NCI-H2081 (cell line): ENCODE measurements at regions not wholly inside any gene's neighbourhood (a gene's known extent, or its start where the extent isn't known, plus 50 kb on each side); places are given as distances from the start of the nearest gene placed in this dataset.
A peak's percentile ranks its signal among the peaks of the same experiment; 100 is the strongest.

Experiments
- DNase-seq, 2 experiments: peaks; one replicate each; lab custom pipeline; 2025; lab: John Stamatoyannopoulos, UW

- peak; percentile 75 to 94 for DNase-seq
These were observed 556.1 kb downstream of the EFNB2 start for GRCh38 chr13:105979131-105980011.

- no peak for DNase-seq
These were observed 561.1 kb downstream of the EFNB2 start for GRCh38 chr13:105974380-105974779.

- DNase-seq: no peak
These were observed 562.5 kb downstream of the EFNB2 start for GRCh38 chr13:105972811-105973590.

- DNase-seq: peak; percentile 57 to 80
These were observed 563.1 kb downstream of the EFNB2 start for GRCh38 chr13:105972306-105972721.

GRCh38 chr13:105971738-105972137 lies 563.7 kb downstream of the EFNB2 start:
- DNase-seq: no peak

GRCh38 chr13:105971312-105971711 lies 564.1 kb downstream of the EFNB2 start:
- DNase-seq: peak in 1 of 2 experiments; percentile 8

GRCh38 chr13:105969761-105970160 lies 565.7 kb downstream of the EFNB2 start:
- DNase-seq: no peak

GRCh38 chr13:105965910-105966309 lies 569.6 kb downstream of the EFNB2 start:
- DNase-seq: no peak

GRCh38 chr13:105962080-105962479 lies 573.4 kb downstream of the EFNB2 start:
- DNase-seq: no peak

- no peak for DNase-seq
These were observed 574.0 kb downstream of the EFNB2 start for GRCh38 chr13:105961438-105961837.

- peak; percentile 63 to 90 for DNase-seq
These were observed 575.1 kb downstream of the EFNB2 start for GRCh38 chr13:105960326-105960725.

GRCh38 chr13:105959876-105960275 lies 575.6 kb downstream of the EFNB2 start:
- peak in 1 of 2 experiments; percentile 5 for DNase-seq

GRCh38 chr13:105957769-105958438 lies 577.6 kb downstream of the EFNB2 start:
- DNase-seq: no peak

GRCh38 chr13:105956921-105957320 lies 578.5 kb downstream of the EFNB2 start:
- DNase-seq: no peak

GRCh38 chr13:105952973-105953290 lies 582.5 kb downstream of the EFNB2 start:
- DNase-seq: no peak

- DNase-seq: no peak
These were observed 583.1 kb downstream of the EFNB2 start for GRCh38 chr13:105952233-105952972.

GRCh38 chr13:105948143-105948542 lies 587.3 kb downstream of the EFNB2 start:
- no peak for DNase-seq

- DNase-seq: no peak
These were observed 594.6 kb downstream of the EFNB2 start for GRCh38 chr13:105940882-105941281.

- no peak for DNase-seq
These were observed 598.0 kb downstream of the EFNB2 start for GRCh38 chr13:105937451-105937850.

GRCh38 chr13:105936816-105937215 lies 598.6 kb downstream of the EFNB2 start:
- no peak for DNase-seq

- no peak for DNase-seq
These were observed 606.0 kb downstream of the EFNB2 start for GRCh38 chr13:105929505-105929904.

GRCh38 chr13:105928901-105929300 lies 606.6 kb downstream of the EFNB2 start:
- DNase-seq: no peak
